Mammary epithelial cell (primary cell): ENCODE measurements at regions not wholly inside any gene's neighbourhood (a gene's known extent, or its start where the extent isn't known, plus 50 kb on each side); places are given as distances from the start of the nearest gene placed in this dataset.

Source experiments
- EZH2 ChIP-seq: IDR thresholded peaks from 2 replicates; pipeline ENCODE4 v1.6.1; 2012; ENCODE audit warnings: low read length, inconsistent platforms, borderline replicate concordance
- TF ChIP-seq, protein P1 (sequence below), 2 donors: IDR thresholded peaks in 1 of 2; conservative IDR thresholded peaks in 1 of 2; 2 replicates each; pipeline ENCODE4 v1.5.1; 2011 to 2012; ENCODE audit warnings: inconsistent platforms in 2 of 2, low read length in 2 of 2, mild to moderate bottlenecking in 2 of 2, control low read depth in 1 of 2, low read depth in 1 of 2; ENCODE audit not compliant: insufficient read depth in 1 of 2; ENCODE audit errors: extremely low read depth in 1 of 2

DNA sequence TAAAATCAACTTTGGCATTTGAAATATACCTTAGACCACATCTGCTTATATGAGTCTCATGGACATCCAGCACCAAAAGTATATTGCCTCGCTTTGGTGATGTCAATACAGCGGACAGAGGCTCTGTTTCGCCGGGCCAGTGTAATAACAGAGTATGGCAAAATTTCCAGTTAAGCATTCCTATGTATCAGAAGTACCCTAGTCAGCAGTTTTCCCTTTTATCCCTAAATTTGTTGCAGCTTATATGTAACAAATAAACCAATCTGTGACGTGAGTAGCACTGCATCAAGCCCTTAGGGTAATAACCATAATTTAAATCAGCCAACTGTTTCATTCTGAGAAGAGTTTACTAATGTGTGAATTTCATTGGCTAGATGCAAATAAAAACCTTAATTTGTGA lies 585.5 kb upstream of the ADGRB3 start:
- TF ChIP-seq, protein P1, sequence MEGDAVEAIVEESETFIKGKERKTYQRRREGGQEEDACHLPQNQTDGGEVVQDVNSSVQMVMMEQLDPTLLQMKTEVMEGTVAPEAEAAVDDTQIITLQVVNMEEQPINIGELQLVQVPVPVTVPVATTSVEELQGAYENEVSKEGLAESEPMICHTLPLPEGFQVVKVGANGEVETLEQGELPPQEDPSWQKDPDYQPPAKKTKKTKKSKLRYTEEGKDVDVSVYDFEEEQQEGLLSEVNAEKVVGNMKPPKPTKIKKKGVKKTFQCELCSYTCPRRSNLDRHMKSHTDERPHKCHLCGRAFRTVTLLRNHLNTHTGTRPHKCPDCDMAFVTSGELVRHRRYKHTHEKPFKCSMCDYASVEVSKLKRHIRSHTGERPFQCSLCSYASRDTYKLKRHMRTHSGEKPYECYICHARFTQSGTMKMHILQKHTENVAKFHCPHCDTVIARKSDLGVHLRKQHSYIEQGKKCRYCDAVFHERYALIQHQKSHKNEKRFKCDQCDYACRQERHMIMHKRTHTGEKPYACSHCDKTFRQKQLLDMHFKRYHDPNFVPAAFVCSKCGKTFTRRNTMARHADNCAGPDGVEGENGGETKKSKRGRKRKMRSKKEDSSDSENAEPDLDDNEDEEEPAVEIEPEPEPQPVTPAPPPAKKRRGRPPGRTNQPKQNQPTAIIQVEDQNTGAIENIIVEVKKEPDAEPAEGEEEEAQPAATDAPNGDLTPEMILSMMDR (conservative IDR thresholded peaks at IDR 0.05 in 1 of 2, IDR thresholded peaks at IDR 0.05 in 1 of 2; ENCODE audit: extremely low read depth in 1 of 2, insufficient read depth in 1 of 2, low read depth in 1 of 2, low read length in 2 of 2), result no peak
- TF ChIP-seq EZH2, result no peak
